Bronchial epithelial cell (primary cell): ENCODE measurements at regions not wholly inside any gene's neighbourhood (a gene's known extent, or its start where the extent isn't known, plus 50 kb on each side); places are given as distances from the start of the nearest gene placed in this dataset.

Source experiments
- DNase-seq: peaks from one replicate; pipeline ENCODE4 v3.0.0-alpha.2; 2010; ENCODE audit warnings: low read depth
- FAIRE-seq: peaks from 2 replicates; lab custom pipeline; 2011; peaks lifted over from hg19 to GRCh38; lab: Jason Lieb, UNC
- H3K27me3 ChIP-seq: 2 replicates; pipeline ENCODE4 v1.5.1; 2011; ENCODE audit warnings: low read length; ENCODE audit not compliant: control insufficient read depth, insufficient read depth
- H3K36me3 ChIP-seq: 2 replicates; pipeline ENCODE4 v1.5.1; 2011; ENCODE audit warnings: low read length; ENCODE audit not compliant: control insufficient read depth, insufficient read depth
- H3K4me3 ChIP-seq: 2 replicates; pipeline ENCODE4 v1.5.1; 2011; ENCODE audit warnings: mild to moderate bottlenecking, low read depth, low read length, control low read depth
- TF ChIP-seq, protein P1 (sequence below): IDR thresholded peaks from 2 replicates; pipeline ENCODE4 v1.5.1; 2011; ENCODE audit warnings: mild to moderate bottlenecking, moderate library complexity, low read length, control low read depth, inconsistent platforms; ENCODE audit not compliant: insufficient read depth, severe bottlenecking

DNA sequence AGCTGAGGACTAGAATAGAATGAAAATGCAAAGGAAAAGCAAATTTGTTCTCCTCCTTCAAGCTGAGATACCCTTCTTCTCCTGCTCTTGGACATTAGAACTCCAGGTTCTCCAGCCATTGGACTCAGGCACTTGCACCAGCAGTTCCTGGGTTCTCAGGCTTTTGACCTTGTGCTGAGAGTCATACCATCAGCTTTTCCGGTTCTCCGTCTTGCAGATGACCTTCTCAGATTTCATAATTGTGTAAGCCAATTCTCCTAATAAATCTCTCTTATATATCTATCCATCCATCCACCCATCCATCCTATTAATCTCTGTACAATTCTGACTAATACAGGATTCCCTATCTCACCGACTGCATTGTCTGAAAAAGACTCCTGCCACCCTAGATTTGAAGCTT lies 108.3 kb downstream of the AHR start:
- peak; percentile 50 for FAIRE-seq

DNA sequence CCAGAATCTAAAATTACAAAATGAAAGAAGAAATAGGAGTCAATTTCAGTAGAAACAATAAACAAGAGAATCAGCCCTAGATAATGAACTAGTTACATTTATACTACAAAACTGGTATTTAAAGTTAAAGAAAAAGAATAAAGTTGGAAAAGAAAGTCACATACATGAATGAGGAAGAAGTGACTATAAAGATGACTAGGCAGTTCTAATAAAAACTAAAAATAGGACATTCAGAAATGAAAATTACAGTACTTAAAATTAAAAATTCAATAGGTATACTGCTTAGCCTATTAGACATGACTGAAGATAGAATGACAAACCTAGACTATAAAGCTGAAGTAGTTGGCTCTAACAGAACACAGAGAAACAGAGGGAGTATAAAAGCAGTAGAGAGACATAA lies 108.8 kb downstream of the AHR start:
- no peak for FAIRE-seq

More for the DNA sequence above, 108.3 kb downstream of the AHR start:
- TF ChIP-seq, protein P1, sequence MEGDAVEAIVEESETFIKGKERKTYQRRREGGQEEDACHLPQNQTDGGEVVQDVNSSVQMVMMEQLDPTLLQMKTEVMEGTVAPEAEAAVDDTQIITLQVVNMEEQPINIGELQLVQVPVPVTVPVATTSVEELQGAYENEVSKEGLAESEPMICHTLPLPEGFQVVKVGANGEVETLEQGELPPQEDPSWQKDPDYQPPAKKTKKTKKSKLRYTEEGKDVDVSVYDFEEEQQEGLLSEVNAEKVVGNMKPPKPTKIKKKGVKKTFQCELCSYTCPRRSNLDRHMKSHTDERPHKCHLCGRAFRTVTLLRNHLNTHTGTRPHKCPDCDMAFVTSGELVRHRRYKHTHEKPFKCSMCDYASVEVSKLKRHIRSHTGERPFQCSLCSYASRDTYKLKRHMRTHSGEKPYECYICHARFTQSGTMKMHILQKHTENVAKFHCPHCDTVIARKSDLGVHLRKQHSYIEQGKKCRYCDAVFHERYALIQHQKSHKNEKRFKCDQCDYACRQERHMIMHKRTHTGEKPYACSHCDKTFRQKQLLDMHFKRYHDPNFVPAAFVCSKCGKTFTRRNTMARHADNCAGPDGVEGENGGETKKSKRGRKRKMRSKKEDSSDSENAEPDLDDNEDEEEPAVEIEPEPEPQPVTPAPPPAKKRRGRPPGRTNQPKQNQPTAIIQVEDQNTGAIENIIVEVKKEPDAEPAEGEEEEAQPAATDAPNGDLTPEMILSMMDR, result no peak
- Histone ChIP-seq H3K36me3 (no peaks in the 10 kb centered on the region), H3K4me3 (no peak overlapping the region), H3K27me3 (no peaks in the 10 kb centered on the region)
- no peak for DNase-seq

DNA sequence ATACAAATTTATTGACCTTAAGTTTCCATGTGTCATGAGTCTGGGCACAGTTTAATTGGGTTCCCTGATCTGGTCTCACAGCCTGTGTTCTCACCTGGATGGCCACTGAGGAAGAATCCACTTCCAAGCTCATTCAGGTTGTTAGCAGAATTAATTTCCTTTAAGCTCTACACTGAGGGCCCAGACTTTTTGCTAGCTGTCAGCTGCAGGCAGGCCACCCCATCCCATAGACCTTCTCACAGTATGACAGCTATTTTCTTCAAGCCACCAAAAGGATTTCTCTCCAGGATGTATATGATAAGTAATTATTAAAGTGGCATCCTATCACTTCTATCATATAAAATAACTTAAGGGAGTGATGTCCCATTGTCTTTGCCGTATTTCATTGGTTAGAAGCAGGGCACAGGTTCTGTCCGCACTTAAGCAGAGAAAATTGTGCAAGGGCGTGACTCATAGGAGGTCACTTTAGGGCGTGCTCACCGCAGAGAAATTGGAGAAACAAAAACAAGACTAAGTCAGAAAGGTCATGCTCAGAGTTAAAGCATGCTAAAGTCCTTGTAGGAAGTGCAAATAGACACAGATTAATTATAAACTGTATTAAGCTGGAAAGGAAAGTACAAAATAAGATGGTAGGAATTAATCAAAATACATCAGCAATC lies 109.9 kb downstream of the AHR start:
- Histone ChIP-seq H3K27me3 (no peaks in the 10 kb centered on the region), H3K4me3 (no peak overlapping the region), H3K36me3 (no peaks in the 10 kb centered on the region)
- FAIRE-seq, result no peak
- TF ChIP-seq, protein P1, result no peak
- DNase-seq, result peak; percentile 96

More for the DNA sequence above, 108.8 kb downstream of the AHR start:
- TF ChIP-seq, protein P1, result no peak
- Histone ChIP-seq H3K4me3 (no peak overlapping the region), H3K36me3 (no peaks in the 10 kb centered on the region), H3K27me3 (no peaks in the 10 kb centered on the region)
- DNase-seq, result no peak

- FAIRE-seq (no peak), DNase-seq (no peak)
- no peaks in the 10 kb centered on the region for H3K27me3 ChIP-seq
- TF ChIP-seq, protein P1, result no peak
- H3K4me3 ChIP-seq, result no peak overlapping the region
- no peaks in the 10 kb centered on the region for H3K36me3 ChIP-seq
These were observed 110.4 kb downstream of the AHR start for GRCh38 chr7:17408904-17409290.

- Histone ChIP-seq H3K27me3 (no peaks in the 10 kb centered on the region), H3K4me3 (no peak overlapping the region), H3K36me3 (no peaks in the 10 kb centered on the region)
- FAIRE-seq, result no peak
- DNase-seq, result no peak
- TF ChIP-seq, protein P1, result no peak
These were observed 113.5 kb downstream of the AHR start for GRCh38 chr7:17411922-17412321.

- TF ChIP-seq, protein P1, result no peak
- no peak for FAIRE-seq
These were observed 114.4 kb downstream of the AHR start for GRCh38 chr7:17412883-17413282.

More at GRCh38 chr7:17412883-17413282, 114.4 kb downstream of the AHR start:
- H3K4me3 ChIP-seq, result no peak overlapping the region
- no peaks in the 10 kb centered on the region for H3K36me3 ChIP-seq
- no peaks in the 10 kb centered on the region for H3K27me3 ChIP-seq
- no peak for DNase-seq
